GM19035 (cell line): ENCODE measurements at regions not wholly inside any gene's neighbourhood (a gene's known extent, or its start where the extent isn't known, plus 50 kb on each side); places are given as distances from the start of the nearest gene placed in this dataset.
A peak's percentile ranks its signal among the peaks of the same experiment; 100 is the strongest.
"Not testable (repeated sequence)": the region's sequence is repeated elsewhere in the genome, so short reads cannot be mapped to it uniquely, and the experiment has no call there.

Source experiments
- ATAC-seq: cut with Tn5 transposase; IDR thresholded peaks from one replicate; pipeline ENCODE4 v1.9.1; 2021; ENCODE audit not compliant: unreplicated experiment

DNA sequence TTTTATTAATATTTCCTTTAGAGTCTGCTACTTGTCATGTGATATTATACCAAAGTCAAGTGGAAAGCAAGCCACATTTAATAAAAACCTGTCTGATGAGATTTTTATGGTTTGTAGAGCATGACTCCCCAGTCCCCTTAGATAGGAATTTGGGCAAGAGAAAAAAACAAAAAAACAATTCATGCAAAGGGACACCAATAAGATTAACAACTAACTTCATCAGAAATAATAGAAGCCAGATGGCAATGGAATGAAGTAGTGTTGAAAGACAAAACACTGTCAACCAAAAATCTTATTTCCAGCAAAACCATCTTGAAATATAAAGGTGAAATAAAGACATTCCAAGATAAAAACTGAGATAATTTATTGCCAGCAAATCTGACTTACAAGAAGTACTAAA, 228.8 kb upstream of the SGCG start:
- not testable (repeated sequence) for ATAC-seq

DNA sequence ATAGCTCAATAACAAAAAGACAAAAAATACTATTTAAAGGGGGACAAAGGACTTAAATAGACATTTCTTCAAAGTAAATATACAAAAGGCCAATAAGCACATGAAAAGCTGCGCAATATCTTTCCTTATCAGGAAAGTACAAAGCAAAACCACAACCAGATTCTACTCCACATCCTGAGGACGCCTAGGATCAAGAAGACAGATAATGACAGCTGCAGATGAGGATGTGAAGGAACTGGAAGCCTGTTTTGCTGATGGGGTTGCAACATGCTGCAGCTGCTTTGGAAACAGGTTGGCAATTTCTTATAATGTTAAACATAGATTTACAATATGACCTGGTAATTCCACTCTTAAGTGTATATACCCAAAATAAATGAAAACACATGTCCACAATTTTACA, 225.6 kb upstream of the SGCG start:
- not testable (repeated sequence) for ATAC-seq

DNA sequence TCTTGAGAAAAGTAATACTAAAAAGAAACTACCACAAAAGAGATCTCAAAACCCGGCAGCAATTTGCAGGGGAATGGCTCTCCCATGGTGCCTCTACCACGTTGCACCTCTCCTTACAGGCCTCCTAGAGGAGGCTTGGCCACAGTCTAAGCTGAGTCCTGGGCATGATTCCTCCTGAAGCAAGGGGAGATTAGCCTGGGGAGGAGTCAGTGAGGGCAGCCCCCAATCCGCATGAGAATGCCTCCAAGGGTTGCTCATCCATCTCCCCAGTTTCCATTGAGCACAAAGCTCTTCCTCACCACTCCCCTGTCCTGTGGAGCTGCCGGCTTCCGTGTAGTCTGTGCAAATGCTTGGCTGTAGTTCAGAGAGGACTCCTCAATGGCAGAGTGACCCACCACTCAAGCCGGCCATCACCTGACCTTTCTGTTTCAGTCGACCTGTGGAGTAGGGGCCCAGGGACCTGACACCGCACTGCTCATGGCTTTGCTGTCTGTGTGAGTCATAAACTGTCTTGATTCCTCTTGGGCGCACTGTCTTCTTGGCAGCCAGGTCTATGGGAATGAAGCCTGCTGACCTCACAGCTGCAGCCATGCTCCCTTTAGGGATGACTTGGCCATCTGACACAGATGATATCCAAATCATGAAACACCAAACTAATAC, 224.2 kb upstream of the SGCG start:
- ATAC-seq, result not testable (repeated sequence)

DNA sequence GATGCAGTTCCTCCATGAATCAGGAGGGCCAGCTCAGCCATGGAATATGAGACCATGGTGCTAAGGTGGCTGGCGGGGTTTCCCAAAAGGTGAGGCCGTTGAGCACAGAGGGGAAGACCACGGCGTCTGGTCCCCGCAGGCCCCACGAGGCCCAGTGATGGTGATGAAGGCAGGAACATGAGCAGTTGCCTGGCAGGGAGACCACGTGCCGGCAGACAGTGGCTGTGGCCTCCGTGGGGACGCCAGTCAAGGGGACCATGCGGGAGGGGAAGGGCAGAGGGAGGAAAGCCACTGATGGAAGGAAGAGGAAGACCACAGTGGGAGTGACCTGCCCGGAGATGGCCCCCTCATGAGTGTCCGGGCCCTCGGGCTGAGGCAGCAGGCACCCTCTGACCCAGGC, 220.9 kb upstream of the SGCG start:
- ATAC-seq, result not testable (repeated sequence)

DNA sequence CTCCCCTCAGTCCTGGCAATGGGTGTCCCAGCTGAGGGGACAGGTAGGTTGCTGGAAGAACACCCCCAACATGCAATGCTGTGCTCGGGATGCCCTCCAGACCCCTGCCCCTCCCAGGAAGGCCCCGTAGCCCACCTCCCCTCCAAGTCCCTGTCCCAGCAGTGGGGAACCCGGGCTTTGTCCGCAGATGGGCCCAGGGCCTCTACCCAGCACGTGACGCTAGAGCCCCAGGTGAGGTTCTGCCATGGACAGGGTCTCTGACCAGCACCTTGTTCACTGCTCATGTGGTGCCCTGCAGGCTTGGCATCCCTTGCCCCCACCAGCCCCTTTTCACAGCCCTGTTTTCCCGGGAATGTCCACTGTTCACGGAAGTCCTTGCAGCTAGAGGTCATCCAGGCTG, 220.0 kb upstream of the SGCG start:
- no peak for ATAC-seq

DNA sequence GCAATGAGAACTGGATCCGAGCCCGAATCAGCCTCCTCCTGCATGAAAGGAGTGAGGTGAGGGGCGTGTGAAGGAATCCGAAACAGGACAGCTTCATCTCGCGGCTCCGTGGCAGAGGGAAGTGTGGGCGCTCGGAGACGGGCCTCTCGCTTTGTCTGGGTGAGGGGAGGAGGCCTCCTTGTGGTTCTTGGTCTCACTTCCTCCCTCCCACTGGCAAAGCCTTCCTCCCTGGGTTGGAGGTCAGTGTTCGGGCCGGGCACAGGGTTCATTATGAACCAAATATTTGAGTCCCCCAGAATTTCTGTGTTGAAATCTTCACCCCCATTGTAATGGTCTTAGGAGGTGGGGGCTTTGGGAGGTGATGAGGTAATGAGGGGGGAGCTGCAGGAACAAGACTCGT, 219.4 kb upstream of the SGCG start:
- ATAC-seq, result not testable (repeated sequence)

DNA sequence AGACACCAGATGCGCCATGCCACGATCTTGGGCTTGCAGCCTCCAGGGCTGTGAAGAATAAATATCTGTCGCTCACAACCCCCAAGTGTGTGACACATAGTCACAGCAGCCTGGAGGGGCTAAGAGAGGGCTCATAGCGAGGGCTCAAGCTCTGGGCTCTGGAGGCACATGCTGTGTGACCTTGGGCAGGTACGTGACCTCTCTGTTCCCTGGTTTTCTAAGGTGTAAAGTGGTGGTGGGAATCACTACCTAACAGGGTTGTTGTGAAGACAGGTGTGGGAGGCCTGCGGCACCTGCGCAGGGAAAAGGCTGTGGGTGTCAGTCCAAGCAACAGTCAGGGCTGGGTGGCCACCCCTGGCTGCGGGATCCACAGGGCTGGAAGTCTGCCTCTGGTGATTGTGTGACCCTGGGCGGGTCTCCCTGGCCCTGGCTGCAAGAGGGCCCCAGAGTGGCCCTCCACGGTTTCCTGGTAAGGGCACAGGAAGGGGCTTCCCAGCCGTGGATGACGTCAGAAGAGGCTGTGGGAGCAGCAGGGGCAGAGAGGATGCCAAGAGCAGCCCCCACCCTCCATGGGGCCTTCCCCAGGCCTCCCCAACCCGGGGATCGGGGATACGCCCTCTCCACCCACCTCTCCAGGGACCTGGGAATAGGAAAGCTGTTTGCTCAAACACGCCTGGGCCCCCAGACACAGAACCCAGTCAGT, 218.8 kb upstream of the SGCG start:
- ATAC-seq, result no peak

DNA sequence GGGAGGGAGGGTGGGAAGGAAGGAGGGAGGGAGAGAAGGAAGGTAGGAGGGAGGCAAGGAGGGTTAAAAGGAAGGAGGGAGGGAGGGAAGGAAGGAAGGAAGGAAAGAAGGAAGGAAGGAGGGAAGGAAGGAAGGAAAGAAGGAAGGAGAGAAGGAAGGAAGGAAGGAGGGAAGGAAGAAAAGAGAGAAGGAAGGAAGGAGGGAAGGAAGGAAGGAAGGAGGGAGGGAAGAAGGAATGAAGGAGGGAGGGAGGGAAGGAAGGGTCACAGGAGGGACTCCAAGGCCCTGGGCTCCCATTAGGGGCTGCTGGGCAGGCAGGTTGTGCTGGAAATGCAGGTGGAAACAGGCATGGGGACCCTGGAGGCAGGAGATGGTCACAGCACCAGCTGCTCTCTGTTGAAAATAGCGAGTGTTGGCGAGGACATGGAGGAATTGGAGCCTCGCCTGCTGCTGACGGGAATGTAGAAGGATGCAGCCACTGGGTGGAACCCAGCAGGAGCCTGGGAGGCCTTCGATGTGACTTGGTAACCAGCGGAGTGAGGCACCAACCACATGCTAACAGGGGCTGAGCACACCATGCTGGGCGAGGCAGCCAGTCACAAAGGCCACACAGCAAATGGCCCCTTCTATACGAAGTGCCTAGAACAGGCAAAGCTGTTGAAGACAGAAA, 217.3 kb upstream of the SGCG start:
- not testable (repeated sequence) for ATAC-seq

DNA sequence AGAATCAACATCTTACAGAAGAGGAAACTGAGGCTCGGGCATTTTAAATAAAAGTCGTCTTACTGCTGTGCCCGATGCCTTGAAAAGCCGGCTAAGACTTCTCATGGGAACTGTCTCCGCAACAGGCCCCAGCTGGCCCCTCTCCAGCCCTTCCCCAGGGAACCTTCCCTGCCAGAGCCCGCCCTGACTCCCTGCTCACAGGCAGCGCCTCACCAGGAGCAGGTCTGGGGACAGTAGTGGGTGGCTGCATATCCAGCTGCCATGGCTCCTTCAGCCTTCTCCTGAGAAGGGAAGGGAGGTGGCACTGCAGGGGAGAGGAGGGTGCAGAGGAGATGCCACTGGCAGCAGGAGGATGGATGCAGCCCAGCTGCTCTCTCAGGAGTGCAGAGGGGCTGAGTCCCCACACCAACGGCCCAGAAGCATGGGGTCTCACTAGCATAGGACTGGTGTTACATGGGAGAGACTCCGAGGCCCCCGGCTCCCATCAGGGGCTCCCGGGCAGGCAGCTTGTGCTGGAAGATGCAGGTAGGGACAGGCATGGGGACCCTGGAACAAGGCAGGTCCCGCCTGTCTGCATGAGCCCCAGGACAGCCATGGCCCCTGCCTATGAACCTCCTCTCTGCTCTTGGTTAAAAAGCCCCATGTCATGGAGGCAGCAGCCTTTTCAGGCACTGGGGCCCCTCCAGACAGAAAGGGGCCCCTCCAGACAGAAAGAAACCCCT, 216.4 kb upstream of the SGCG start:
- ATAC-seq, result no peak

DNA sequence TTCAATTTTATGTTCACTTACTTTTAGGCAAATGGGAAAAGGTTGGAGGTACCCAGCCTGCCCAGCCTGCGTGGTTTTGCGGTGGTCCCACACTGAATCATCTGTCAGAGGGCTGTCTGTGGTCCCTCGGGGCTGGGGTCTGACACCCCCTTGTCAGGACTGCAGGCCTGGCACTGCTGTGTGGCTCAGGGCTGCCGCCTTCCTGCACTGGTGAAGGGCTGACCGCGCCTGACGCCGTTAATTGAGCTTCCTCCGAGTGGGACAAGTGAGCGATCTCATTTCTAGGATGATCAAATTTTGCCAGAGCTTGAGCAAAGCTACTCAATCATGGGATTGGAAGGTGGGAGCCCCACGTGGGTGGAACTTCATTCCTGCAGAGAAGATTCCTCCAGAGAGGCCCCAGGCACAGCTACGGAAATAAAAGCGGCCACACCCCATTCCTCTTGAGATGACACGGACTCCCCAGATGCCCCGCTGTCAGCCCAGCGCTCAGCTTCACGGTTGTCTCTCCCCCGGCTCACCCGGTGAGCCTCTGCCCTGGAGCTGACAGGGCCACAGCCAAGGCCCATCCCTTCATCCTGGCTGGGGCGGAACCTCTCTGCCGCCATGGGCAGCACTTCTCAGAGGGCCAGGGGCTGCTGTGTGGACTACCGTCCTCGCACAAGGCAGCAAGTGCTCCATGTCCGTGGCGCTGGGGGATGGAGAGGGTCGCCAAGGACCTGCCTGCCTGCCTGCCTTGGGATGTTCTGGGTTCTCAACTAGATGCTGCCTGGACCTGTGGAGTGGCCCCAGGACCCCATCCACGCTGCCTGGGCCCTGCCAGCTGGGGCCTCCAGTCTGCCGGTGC, 215.5 kb upstream of the SGCG start:
- ATAC-seq, result not testable (repeated sequence)

DNA sequence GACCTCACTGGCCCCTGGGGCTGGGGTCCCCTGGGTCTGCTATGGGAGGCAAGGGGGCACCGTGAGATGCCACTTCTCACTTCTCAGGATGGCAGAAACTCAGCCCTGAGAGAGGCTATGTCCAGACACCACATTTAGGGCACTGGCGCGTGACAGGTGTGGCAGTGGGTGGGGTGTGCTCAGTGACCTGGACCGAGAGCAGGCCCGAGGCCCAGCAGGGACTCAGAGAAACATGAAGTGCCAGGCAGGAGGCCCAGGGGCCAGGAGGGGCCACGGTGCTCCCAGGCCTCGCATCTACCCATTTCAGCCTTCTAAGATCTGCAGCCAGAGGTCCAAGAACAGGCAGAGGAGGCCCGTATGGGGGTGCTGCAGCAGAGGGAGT, 214.9 kb upstream of the SGCG start:
- ATAC-seq, result not testable (repeated sequence)

DNA sequence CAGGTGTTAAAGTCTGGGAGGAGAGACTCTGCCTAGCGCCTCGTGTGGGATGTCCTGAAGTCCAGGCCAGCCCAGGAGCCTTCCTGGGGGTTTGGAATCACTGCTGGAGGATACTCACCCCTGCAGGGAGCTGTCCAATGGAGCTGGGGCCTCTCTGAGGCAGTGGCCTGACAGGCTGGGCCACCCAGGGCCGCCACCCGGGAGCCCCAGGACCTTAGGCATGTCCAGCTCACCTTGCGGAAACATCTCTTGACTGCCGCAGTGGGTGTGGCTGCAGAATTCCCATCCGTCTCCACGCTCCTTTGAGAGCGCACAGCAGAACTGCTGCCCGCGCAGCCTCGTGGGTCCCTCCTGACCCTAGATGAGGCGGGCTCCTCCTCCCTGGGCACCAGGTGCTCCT, 214.0 kb upstream of the SGCG start:
- not testable (repeated sequence) for ATAC-seq

DNA sequence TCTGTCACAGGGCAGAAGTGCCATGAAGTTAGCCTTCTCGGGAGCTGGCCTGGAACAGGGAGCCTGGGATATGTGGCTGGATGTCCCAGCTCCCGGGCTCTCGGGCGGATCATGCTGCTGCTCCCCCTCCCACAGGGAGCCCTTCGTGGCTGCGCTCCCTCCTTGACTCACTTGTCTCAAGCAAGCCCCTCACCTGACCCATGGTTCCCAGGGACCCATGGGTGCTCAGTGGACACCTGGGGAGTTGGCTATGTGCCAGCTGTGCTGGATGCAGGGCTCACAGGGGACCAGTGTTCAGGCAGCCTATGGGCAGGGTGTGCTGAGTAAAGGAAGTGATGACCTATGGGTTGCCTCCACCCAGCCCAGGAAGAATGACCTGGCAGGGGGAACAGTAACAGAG, 213.1 kb upstream of the SGCG start:
- ATAC-seq, result no peak

DNA sequence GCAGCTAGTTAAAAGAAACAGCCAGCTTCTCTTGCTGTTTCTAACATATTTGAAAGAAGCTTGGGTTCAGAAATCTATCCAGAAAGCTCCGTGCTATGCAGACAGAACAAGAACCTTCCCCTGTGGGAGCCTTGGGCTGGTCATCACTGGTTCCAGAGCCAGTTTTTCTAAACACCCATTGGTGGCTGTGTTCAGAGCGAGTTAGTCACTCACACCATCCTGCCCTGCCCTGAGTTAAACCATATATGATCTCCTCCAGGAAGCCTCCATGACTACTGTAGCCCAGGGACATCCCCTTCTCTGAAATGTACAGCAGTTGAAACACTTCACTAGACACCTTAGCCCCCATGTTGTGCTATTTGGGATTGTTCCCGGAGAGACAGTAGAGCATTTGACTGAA, 200.8 kb upstream of the SGCG start:
- no peak for ATAC-seq

DNA sequence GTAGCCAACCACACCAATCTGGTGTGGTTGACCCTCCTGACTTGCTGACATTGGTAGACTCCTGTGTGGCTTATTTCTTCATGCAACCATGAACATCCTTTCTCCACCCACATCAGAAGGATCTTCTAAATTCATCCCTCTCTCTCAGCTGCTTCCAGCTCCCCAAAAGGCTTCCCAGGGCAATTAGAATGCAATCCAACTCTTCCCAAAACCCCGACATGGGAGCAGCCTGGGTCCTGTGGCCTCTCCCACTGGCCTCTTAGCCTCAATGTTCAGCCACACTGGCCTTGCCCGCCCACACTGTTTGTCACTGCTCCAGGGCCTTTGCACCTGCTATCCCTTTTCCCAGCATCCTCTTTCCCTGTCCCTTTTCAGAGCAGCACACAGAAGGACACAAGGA, 199.8 kb upstream of the SGCG start:
- no peak for ATAC-seq

DNA sequence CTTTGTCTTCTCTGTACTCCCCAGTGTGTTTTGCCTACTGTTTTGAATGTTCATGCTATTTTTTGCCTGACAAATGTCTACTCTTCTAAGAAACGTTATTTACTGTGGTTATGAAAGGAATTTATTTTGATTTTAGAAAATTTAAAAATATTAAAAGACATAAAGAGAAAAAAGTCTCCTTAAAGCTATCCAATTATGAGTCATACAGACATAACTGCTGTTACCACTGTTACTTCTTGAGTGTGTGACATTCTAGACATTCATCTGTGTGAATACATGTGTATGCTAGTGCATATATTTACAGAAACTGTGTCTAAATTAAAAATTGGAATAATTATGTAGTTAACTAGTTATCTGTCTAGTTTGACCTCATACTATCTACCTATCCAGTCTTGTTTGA, 187.6 kb upstream of the SGCG start:
- no peak for ATAC-seq

DNA sequence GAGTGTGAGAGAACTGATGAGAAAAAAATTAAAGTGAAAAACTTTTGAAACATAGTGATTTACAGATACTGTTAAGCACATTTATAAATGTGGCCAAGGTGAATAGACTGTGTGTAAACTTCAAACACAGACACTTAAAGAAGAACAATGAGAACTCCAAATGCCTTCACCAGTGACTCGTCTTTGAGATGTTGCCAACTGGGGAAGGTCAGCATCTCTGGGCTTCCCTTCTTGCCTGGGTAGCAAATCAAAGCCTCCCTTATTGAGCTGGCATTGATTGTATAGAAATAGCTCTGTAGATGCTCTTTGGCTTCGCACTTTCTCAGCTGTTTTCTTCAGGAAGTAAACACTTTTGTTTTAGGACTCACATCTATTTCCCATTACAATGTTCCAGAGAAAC, 177.3 kb upstream of the SGCG start:
- ATAC-seq, result no peak

DNA sequence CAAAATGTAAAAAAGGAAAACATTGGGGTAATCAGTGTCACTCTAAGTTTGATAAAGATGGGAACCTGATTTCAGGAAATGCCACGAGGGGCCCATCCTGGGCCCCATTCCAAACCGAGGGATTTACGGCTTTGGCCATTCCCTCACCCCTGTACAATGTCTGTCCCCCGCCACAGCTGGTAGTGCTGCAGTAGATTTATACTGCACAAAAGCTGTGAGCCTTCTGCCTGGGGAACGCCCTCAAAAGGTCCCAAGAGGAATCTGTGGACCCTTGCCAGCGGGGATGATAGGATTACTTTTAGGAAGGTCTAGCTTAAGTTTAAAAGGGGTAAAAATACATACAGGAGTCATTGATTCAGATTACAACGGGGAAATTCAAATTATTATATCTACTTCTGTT, 173.4 kb upstream of the SGCG start:
- no peak for ATAC-seq

DNA sequence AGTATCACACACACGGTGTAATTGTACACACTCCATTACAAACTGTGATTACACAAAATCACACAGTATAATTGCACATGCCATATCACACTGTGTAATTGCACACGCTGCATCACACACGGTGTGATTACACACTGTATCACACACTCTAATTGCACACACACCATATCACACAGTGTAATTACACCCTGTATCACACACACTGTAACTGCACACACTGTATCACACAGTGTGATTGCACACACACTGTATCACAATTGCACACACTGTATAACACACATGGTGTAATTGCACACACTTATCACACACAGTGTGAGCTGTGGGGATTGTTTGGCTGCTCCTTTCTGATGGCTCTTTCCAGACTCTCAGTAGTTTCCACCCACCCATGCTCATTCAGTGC, 162.6 kb upstream of the SGCG start:
- no peak for ATAC-seq

DNA sequence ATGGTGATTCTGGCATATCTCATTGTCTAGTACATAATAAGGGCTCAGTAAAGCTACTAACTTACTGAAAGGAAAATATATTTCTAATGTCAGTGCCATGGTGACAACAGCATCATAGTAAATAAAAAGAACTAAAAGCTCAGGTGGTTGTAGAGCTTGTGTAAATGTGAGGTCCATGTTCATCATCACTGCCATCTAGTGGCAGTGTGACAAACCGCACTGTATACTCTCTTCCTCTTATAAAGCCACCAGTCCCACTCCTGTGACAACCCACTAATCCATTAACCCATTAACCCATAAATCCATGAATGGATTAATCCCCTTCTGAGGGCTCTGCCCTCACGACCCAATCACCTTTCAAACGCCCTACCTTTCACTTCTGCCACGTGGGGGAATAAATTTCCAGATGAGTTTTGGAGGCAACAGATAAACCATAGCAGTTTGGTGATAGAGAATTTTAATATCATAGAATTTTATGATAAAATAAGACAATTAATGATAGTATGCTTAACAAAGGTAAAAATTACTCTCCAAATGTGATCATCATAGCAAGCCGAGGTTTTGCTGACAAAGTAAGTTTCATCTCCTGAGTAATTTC, 160.4 kb upstream of the SGCG start:
- peak; percentile 94 for ATAC-seq
